ENCODE measurements at regions not wholly inside any gene's neighbourhood (a gene's known extent, or its start where the extent isn't known, plus 50 kb on each side); places are given as distances from the start of the nearest gene placed in this dataset.

GRCh38 chr6:26175033-26175427, 87.8 kb downstream of the HFE start:
- Mint-ChIP-seq H3K27ac (ENCODE audit: unreplicated experiment) (no peak overlapping the region), H3K27me3 (ENCODE audit: unreplicated experiment) (peaks cover 2% of the 10 kb centered on the region), H3K4me3 (ENCODE audit: unreplicated experiment) (no peak overlapping the region), H3K9me3 (ENCODE audit: unreplicated experiment) (no peaks in the 10 kb centered on the region), H3K4me1 (ENCODE audit: unreplicated experiment) (peaks cover 11% of the 10 kb centered on the region), H3K36me3 (ENCODE audit: low read depth, unreplicated experiment) (no peaks in the 10 kb centered on the region)
- DNase-seq (ENCODE audit: low spot score) = no peak
- TF ChIP-seq CTCF (IDR thresholded peaks at IDR 0.05; ENCODE audit: unreplicated experiment) = no peak

- H3K27ac Mint-ChIP-seq (ENCODE audit: unreplicated experiment) = peak overlapping the region; percentile 48
- no peaks in the 10 kb centered on the region for H3K9me3 Mint-ChIP-seq (ENCODE audit: unreplicated experiment)
- DNase-seq (ENCODE audit: low spot score) = peak; percentile 53
- no peak overlapping the region for H3K4me3 Mint-ChIP-seq (ENCODE audit: unreplicated experiment)
- H3K4me1 Mint-ChIP-seq (ENCODE audit: unreplicated experiment) = peaks cover 11% of the 10 kb centered on the region
- no peaks in the 10 kb centered on the region for H3K36me3 Mint-ChIP-seq (ENCODE audit: low read depth, unreplicated experiment)
- H3K27me3 Mint-ChIP-seq (ENCODE audit: unreplicated experiment) = peaks cover 2% of the 10 kb centered on the region
- TF ChIP-seq CTCF (IDR thresholded peaks at IDR 0.05; ENCODE audit: unreplicated experiment) = peak; percentile 66
These were observed 88.4 kb downstream of the HFE start for GRCh38 chr6:26175428-26176181.

GRCh38 chr6:26179675-26180074, 92.4 kb downstream of the HFE start:
- no peaks in the 10 kb centered on the region for H3K9me3 Mint-ChIP-seq (ENCODE audit: unreplicated experiment)
- H3K27ac Mint-ChIP-seq (ENCODE audit: unreplicated experiment) = no peak overlapping the region
- H3K4me3 Mint-ChIP-seq (ENCODE audit: unreplicated experiment) = no peak overlapping the region
- no peaks in the 10 kb centered on the region for H3K27me3 Mint-ChIP-seq (ENCODE audit: unreplicated experiment)
- H3K4me1 Mint-ChIP-seq (ENCODE audit: unreplicated experiment) = peaks cover 11% of the 10 kb centered on the region
- DNase-seq (ENCODE audit: low spot score) = no peak
- H3K36me3 Mint-ChIP-seq (ENCODE audit: low read depth, unreplicated experiment) = no peaks in the 10 kb centered on the region
- no peak for TF ChIP-seq CTCF (IDR thresholded peaks at IDR 0.05; ENCODE audit: unreplicated experiment)

- H3K27me3 Mint-ChIP-seq (ENCODE audit: unreplicated experiment) = no peaks in the 10 kb centered on the region
- peaks cover 12% of the 10 kb centered on the region for H3K4me1 Mint-ChIP-seq (ENCODE audit: unreplicated experiment)
- H3K36me3 Mint-ChIP-seq (ENCODE audit: low read depth, unreplicated experiment) = no peaks in the 10 kb centered on the region
- no peak overlapping the region for H3K4me3 Mint-ChIP-seq (ENCODE audit: unreplicated experiment)
- no peak for DNase-seq (ENCODE audit: low spot score)
- no peaks in the 10 kb centered on the region for H3K9me3 Mint-ChIP-seq (ENCODE audit: unreplicated experiment)
- no peak for TF ChIP-seq CTCF (IDR thresholded peaks at IDR 0.05; ENCODE audit: unreplicated experiment)
- H3K27ac Mint-ChIP-seq (ENCODE audit: unreplicated experiment) = no peak overlapping the region
These were observed 93.1 kb downstream of the HFE start for GRCh38 chr6:26180346-26180745.

GRCh38 chr6:26183237-26183580, 96.0 kb downstream of the HFE start:
- no peaks in the 10 kb centered on the region for H3K9me3 Mint-ChIP-seq (ENCODE audit: unreplicated experiment)
- H3K36me3 Mint-ChIP-seq (ENCODE audit: low read depth, unreplicated experiment) = no peaks in the 10 kb centered on the region
- peak overlapping the region; percentile 89 for H3K4me3 Mint-ChIP-seq (ENCODE audit: unreplicated experiment)

More at GRCh38 chr6:26183237-26183580, 96.0 kb downstream of the HFE start:
- Mint-ChIP-seq H3K4me1 (ENCODE audit: unreplicated experiment) (peaks cover 19% of the 10 kb centered on the region), H3K27me3 (ENCODE audit: unreplicated experiment) (peaks cover 6% of the 10 kb centered on the region), H3K27ac (ENCODE audit: unreplicated experiment) (peak overlapping the region; percentile 71)
- no peak for DNase-seq (ENCODE audit: low spot score)
- TF ChIP-seq CTCF (IDR thresholded peaks at IDR 0.05; ENCODE audit: unreplicated experiment) = no peak
